22Rv1 (cell line): ENCODE measurements at regions not wholly inside any gene's neighbourhood (a gene's known extent, or its start where the extent isn't known, plus 50 kb on each side); places are given as distances from the start of the nearest gene placed in this dataset.

Experiments
- H3K27ac ChIP-seq: fragments of 450-650 bp; 2 replicates; pipeline ENCODE4 v1.5.1; 2017
- CTCF ChIP-seq: fragments of 450-650 bp; IDR thresholded peaks from 2 replicates; pipeline ENCODE4 v1.5.1; 2017; ENCODE audit warnings: mild to moderate bottlenecking
- ZFX ChIP-seq: fragments of 450-650 bp; IDR thresholded peaks from 2 replicates; pipeline ENCODE4 v1.6.1; 2017; ENCODE audit warnings: antibody characterized with exemption, borderline replicate concordance

GRCh38 chr16:59173408-59173831, 439.3 kb upstream of the GOT2 start:
- TF ChIP-seq ZFX (no peak), CTCF (no peak)
- H3K27ac ChIP-seq, result no peak overlapping the region

- no peak overlapping the region for H3K27ac ChIP-seq
- TF ChIP-seq CTCF (no peak), ZFX (no peak)
Observed at GRCh38 chr16:59170099-59170712, 436.1 kb upstream of the GOT2 start.

GRCh38 chr16:59169168-59169567, 435.1 kb upstream of the GOT2 start:
- no peak overlapping the region for H3K27ac ChIP-seq
- no peak for TF ChIP-seq CTCF
- TF ChIP-seq ZFX, result no peak

- no peak overlapping the region for H3K27ac ChIP-seq
- TF ChIP-seq ZFX (no peak), CTCF (no peak)
Observed at GRCh38 chr16:59168461-59169114, 434.5 kb upstream of the GOT2 start.

GRCh38 chr16:59164461-59164860, 430.3 kb upstream of the GOT2 start:
- H3K27ac ChIP-seq, result no peak overlapping the region
- TF ChIP-seq CTCF (no peak), ZFX (no peak)

- H3K27ac ChIP-seq, result no peak overlapping the region
- TF ChIP-seq CTCF (no peak), ZFX (no peak)
Observed at GRCh38 chr16:59163371-59164055, 429.4 kb upstream of the GOT2 start.

- no peak overlapping the region for H3K27ac ChIP-seq
- no peak for TF ChIP-seq ZFX
- no peak for TF ChIP-seq CTCF
Observed at GRCh38 chr16:59161679-59162078, 427.6 kb upstream of the GOT2 start.
